ENCODE measurements at regions not wholly inside any gene's neighbourhood (a gene's known extent, or its start where the extent isn't known, plus 50 kb on each side); places are given as distances from the start of the nearest gene placed in this dataset.
"Not testable (repeated sequence)": the region's sequence is repeated elsewhere in the genome, so short reads cannot be mapped to it uniquely, and the experiment has no call there.

GRCh38 chr3:40756500-40756899, 231.7 kb downstream of the ZNF621 start:
- H3K4me1 ChIP-seq (ENCODE audit: control insufficient read depth in 1 of 2, insufficient read depth in 2 of 2, low read length in 2 of 2): no peaks in the 10 kb centered on the region
- H3K9ac ChIP-seq (ENCODE audit: low read depth in 1 of 2, low read length in 2 of 2): no peak overlapping the region
- H3K27ac ChIP-seq (ENCODE audit: low read depth, low read length): no peak overlapping the region
- no peaks in the 10 kb centered on the region for H3K36me3 ChIP-seq (ENCODE audit: control insufficient read depth in 1 of 2, insufficient read depth in 2 of 2, low read length in 2 of 2)
- no peaks in the 10 kb centered on the region for H3K9me3 ChIP-seq (ENCODE audit: control insufficient read depth in 1 of 2, low read length in 2 of 2)
- no peak overlapping the region for H3K4me3 ChIP-seq (ENCODE audit: low read depth in 1 of 2, low read length in 2 of 2)
- no peaks in the 10 kb centered on the region for H3K27me3 ChIP-seq (ENCODE audit: control insufficient read depth in 1 of 2, insufficient read depth in 2 of 2, low read length in 2 of 2)

- not testable (repeated sequence) for H3K9me3 ChIP-seq (ENCODE audit: control insufficient read depth in 1 of 2, low read length in 2 of 2); H3K4me3 ChIP-seq (ENCODE audit: low read depth in 1 of 2, low read length in 2 of 2); H3K4me1 ChIP-seq (ENCODE audit: control insufficient read depth in 1 of 2, insufficient read depth in 2 of 2, low read length in 2 of 2); H3K9ac ChIP-seq (ENCODE audit: low read depth in 1 of 2, low read length in 2 of 2); H3K27me3 ChIP-seq (ENCODE audit: control insufficient read depth in 1 of 2, insufficient read depth in 2 of 2, low read length in 2 of 2); H3K36me3 ChIP-seq (ENCODE audit: control insufficient read depth in 1 of 2, insufficient read depth in 2 of 2, low read length in 2 of 2); H3K27ac ChIP-seq (ENCODE audit: low read depth, low read length)
These were observed 238.0 kb downstream of the ZNF621 start for GRCh38 chr3:40762771-40763170.

DNA sequence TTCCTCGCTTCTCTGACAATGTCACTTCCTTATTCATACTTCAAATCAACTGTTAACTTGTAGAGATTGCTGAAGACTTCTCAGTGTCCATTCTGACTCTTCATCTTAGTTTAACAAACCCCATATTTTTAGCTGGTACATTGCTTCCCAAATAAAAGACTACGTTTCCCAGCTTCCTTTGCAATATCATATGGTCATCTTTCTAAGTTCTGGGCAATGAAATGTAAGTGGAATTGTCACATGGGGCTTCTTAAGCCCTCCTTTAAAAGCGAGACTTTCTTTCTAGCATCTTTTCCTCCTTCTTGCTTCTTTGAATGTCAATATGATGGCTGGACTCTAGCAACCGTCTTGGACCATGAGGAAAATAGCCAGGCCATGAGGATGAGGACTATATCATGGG, 239.0 kb downstream of the ZNF621 start:
- Histone ChIP-seq H3K4me1 (ENCODE audit: control insufficient read depth in 1 of 2, insufficient read depth in 2 of 2, low read length in 2 of 2) (no peaks in the 10 kb centered on the region), H3K9me3 (ENCODE audit: control insufficient read depth in 1 of 2, low read length in 2 of 2) (no peaks in the 10 kb centered on the region), H3K4me3 (ENCODE audit: low read depth in 1 of 2, low read length in 2 of 2) (no peak overlapping the region), H3K27ac (ENCODE audit: low read depth, low read length) (no peak overlapping the region), H3K27me3 (ENCODE audit: control insufficient read depth in 1 of 2, insufficient read depth in 2 of 2, low read length in 2 of 2) (no peaks in the 10 kb centered on the region), H3K36me3 (ENCODE audit: control insufficient read depth in 1 of 2, insufficient read depth in 2 of 2, low read length in 2 of 2) (no peaks in the 10 kb centered on the region), H3K9ac (ENCODE audit: low read depth in 1 of 2, low read length in 2 of 2) (no peak overlapping the region)

DNA sequence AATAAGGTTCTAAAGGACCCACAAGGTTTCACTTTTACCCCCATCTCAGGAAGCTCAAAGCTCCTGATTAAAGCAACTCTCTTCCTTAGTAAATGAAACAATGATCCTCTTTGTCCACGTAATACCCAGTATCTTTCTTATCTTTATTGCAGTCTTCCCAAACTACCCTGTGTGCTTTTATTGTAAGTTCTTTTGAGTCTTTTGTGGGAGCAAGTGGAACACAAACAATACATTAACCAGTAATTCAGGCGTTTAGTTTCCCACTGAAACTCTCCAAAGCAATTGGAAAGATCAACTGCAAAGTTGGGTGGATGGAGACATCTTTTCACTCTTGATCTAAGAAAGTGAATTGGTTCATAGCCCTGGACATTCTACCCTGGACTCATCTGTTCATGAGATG, 240.0 kb downstream of the ZNF621 start:
- Histone ChIP-seq H3K4me3 (ENCODE audit: low read depth in 1 of 2, low read length in 2 of 2) (no peak overlapping the region), H3K9me3 (ENCODE audit: control insufficient read depth in 1 of 2, low read length in 2 of 2) (no peaks in the 10 kb centered on the region), H3K9ac (ENCODE audit: low read depth in 1 of 2, low read length in 2 of 2) (no peak overlapping the region), H3K36me3 (ENCODE audit: control insufficient read depth in 1 of 2, insufficient read depth in 2 of 2, low read length in 2 of 2) (no peaks in the 10 kb centered on the region), H3K27me3 (ENCODE audit: control insufficient read depth in 1 of 2, insufficient read depth in 2 of 2, low read length in 2 of 2) (no peaks in the 10 kb centered on the region), H3K4me1 (ENCODE audit: control insufficient read depth in 1 of 2, insufficient read depth in 2 of 2, low read length in 2 of 2) (no peaks in the 10 kb centered on the region), H3K27ac (ENCODE audit: low read depth, low read length) (no peak overlapping the region)

DNA sequence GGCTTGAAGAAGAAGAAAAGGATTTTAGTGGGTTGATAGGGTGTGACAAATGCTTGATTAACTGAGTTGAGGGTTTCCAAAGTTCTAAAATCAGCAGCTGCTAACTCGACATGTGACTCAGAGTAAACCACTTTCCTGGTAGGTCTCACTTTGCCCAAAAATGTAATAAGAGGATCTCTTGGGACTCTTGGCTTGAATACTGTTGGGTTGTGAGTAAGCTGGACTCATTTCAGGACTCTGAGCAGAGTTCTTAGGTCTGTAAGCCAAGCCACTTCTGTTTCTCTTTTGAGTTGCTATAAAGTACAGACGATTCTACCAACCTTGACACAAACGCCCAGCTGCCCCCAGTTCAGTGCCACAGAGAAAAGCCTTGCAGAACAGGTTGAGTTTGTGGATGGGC, 241.1 kb downstream of the ZNF621 start:
- Histone ChIP-seq H3K36me3 (ENCODE audit: control insufficient read depth in 1 of 2, insufficient read depth in 2 of 2, low read length in 2 of 2) (no peaks in the 10 kb centered on the region), H3K9ac (ENCODE audit: low read depth in 1 of 2, low read length in 2 of 2) (no peak overlapping the region), H3K4me1 (ENCODE audit: control insufficient read depth in 1 of 2, insufficient read depth in 2 of 2, low read length in 2 of 2) (no peaks in the 10 kb centered on the region), H3K4me3 (ENCODE audit: low read depth in 1 of 2, low read length in 2 of 2) (no peak overlapping the region), H3K27ac (ENCODE audit: low read depth, low read length) (no peak overlapping the region), H3K27me3 (ENCODE audit: control insufficient read depth in 1 of 2, insufficient read depth in 2 of 2, low read length in 2 of 2) (no peaks in the 10 kb centered on the region), H3K9me3 (ENCODE audit: control insufficient read depth in 1 of 2, low read length in 2 of 2) (no peaks in the 10 kb centered on the region)

GRCh38 chr3:40766396-40766795, 241.6 kb downstream of the ZNF621 start:
- H3K9ac ChIP-seq (ENCODE audit: low read depth in 1 of 2, low read length in 2 of 2): no peak overlapping the region
- no peak overlapping the region for H3K4me3 ChIP-seq (ENCODE audit: low read depth in 1 of 2, low read length in 2 of 2)
- no peaks in the 10 kb centered on the region for H3K36me3 ChIP-seq (ENCODE audit: control insufficient read depth in 1 of 2, insufficient read depth in 2 of 2, low read length in 2 of 2)
- no peaks in the 10 kb centered on the region for H3K27me3 ChIP-seq (ENCODE audit: control insufficient read depth in 1 of 2, insufficient read depth in 2 of 2, low read length in 2 of 2)
- H3K9me3 ChIP-seq (ENCODE audit: control insufficient read depth in 1 of 2, low read length in 2 of 2): no peaks in the 10 kb centered on the region
- H3K4me1 ChIP-seq (ENCODE audit: control insufficient read depth in 1 of 2, insufficient read depth in 2 of 2, low read length in 2 of 2): no peaks in the 10 kb centered on the region
- H3K27ac ChIP-seq (ENCODE audit: low read depth, low read length): no peak overlapping the region

DNA sequence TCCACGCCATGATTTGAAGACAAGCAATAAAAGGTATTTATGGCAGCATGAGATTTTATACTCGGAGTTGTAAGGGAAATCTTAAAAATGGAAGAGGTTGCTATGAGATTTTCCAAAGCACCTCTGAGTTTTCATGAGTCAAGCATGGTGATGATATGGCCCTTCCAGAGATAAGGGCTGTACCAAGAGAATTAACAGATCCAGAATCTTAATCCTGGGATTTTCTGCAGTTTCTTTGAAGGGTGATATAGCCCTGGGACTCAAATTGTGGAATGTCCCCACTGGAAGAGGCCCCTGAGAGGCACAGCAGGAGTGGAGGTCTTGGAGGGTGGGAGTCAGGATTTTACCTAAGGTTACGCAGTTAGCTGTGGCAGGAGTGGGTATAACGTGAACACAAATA, 243.3 kb downstream of the ZNF621 start:
- H3K9ac ChIP-seq (ENCODE audit: low read depth in 1 of 2, low read length in 2 of 2): no peak overlapping the region
- no peaks in the 10 kb centered on the region for H3K4me1 ChIP-seq (ENCODE audit: control insufficient read depth in 1 of 2, insufficient read depth in 2 of 2, low read length in 2 of 2)
- no peak overlapping the region for H3K4me3 ChIP-seq (ENCODE audit: low read depth in 1 of 2, low read length in 2 of 2)
- H3K9me3 ChIP-seq (ENCODE audit: control insufficient read depth in 1 of 2, low read length in 2 of 2): no peaks in the 10 kb centered on the region
- no peak overlapping the region for H3K27ac ChIP-seq (ENCODE audit: low read depth, low read length)
- H3K27me3 ChIP-seq (ENCODE audit: control insufficient read depth in 1 of 2, insufficient read depth in 2 of 2, low read length in 2 of 2): no peaks in the 10 kb centered on the region
- no peaks in the 10 kb centered on the region for H3K36me3 ChIP-seq (ENCODE audit: control insufficient read depth in 1 of 2, insufficient read depth in 2 of 2, low read length in 2 of 2)

DNA sequence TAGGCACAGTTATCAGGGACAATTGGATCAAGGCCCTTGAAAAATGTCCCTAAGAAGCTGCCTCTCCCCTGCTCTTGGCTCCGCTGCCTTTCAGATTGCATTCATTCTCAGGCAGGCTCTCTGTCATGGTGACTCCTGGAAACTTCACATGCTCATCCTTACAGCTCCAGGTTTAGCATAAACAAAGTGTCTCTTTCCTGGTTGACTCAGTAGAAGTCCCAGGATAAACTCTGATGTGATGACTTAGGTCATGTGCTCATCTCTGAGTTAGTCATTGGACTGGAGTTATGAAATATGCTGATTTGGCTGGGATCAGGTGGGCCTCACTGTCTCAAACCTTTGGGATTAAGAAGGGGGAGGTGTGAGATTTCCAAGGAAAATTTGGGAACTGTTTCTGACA, 243.8 kb downstream of the ZNF621 start:
- H3K4me3 ChIP-seq (ENCODE audit: low read depth in 1 of 2, low read length in 2 of 2): no peak overlapping the region
- H3K36me3 ChIP-seq (ENCODE audit: control insufficient read depth in 1 of 2, insufficient read depth in 2 of 2, low read length in 2 of 2): no peaks in the 10 kb centered on the region
- H3K27me3 ChIP-seq (ENCODE audit: control insufficient read depth in 1 of 2, insufficient read depth in 2 of 2, low read length in 2 of 2): no peaks in the 10 kb centered on the region
- H3K9me3 ChIP-seq (ENCODE audit: control insufficient read depth in 1 of 2, low read length in 2 of 2): no peaks in the 10 kb centered on the region
- no peak overlapping the region for H3K9ac ChIP-seq (ENCODE audit: low read depth in 1 of 2, low read length in 2 of 2)
- H3K27ac ChIP-seq (ENCODE audit: low read depth, low read length): no peak overlapping the region
- H3K4me1 ChIP-seq (ENCODE audit: control insufficient read depth in 1 of 2, insufficient read depth in 2 of 2, low read length in 2 of 2): no peaks in the 10 kb centered on the region

DNA sequence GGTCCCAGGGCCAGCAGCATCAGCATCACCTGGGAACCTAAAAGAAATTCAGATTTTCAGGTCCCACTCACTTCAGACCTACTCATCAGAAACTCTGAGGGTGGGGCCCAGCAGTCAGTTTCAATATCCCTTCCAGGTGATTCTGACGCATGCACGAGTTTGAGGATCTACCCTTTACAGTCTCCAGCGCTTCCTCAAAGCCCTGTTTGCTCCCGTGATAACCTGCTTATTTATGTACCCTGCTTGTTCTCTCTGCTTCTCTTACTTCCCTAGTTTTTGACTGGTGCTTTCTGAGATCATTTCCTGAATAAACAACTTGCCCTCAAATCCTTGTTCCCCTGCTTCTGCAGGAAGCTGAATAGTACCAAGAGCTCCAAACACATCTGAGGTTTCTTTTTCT, 245.3 kb downstream of the ZNF621 start:
- H3K36me3 ChIP-seq (ENCODE audit: control insufficient read depth in 1 of 2, insufficient read depth in 2 of 2, low read length in 2 of 2): no peaks in the 10 kb centered on the region
- no peak overlapping the region for H3K27ac ChIP-seq (ENCODE audit: low read depth, low read length)
- no peaks in the 10 kb centered on the region for H3K9me3 ChIP-seq (ENCODE audit: control insufficient read depth in 1 of 2, low read length in 2 of 2)
- no peaks in the 10 kb centered on the region for H3K27me3 ChIP-seq (ENCODE audit: control insufficient read depth in 1 of 2, insufficient read depth in 2 of 2, low read length in 2 of 2)
- H3K9ac ChIP-seq (ENCODE audit: low read depth in 1 of 2, low read length in 2 of 2): no peak overlapping the region
- no peak overlapping the region for H3K4me3 ChIP-seq (ENCODE audit: low read depth in 1 of 2, low read length in 2 of 2)
- no peaks in the 10 kb centered on the region for H3K4me1 ChIP-seq (ENCODE audit: control insufficient read depth in 1 of 2, insufficient read depth in 2 of 2, low read length in 2 of 2)

GRCh38 chr3:40771112-40771511, 246.4 kb downstream of the ZNF621 start:
- Histone ChIP-seq H3K27me3 (ENCODE audit: control insufficient read depth in 1 of 2, insufficient read depth in 2 of 2, low read length in 2 of 2) (no peaks in the 10 kb centered on the region), H3K9me3 (ENCODE audit: control insufficient read depth in 1 of 2, low read length in 2 of 2) (no peaks in the 10 kb centered on the region), H3K4me3 (ENCODE audit: low read depth in 1 of 2, low read length in 2 of 2) (no peak overlapping the region), H3K4me1 (ENCODE audit: control insufficient read depth in 1 of 2, insufficient read depth in 2 of 2, low read length in 2 of 2) (no peaks in the 10 kb centered on the region), H3K36me3 (ENCODE audit: control insufficient read depth in 1 of 2, insufficient read depth in 2 of 2, low read length in 2 of 2) (no peaks in the 10 kb centered on the region), H3K9ac (ENCODE audit: low read depth in 1 of 2, low read length in 2 of 2) (no peak overlapping the region), H3K27ac (ENCODE audit: low read depth, low read length) (no peak overlapping the region)

GRCh38 chr3:40779039-40779438, 254.3 kb downstream of the ZNF621 start:
- H3K9ac ChIP-seq (ENCODE audit: low read depth in 1 of 2, low read length in 2 of 2): no peak overlapping the region
- no peak overlapping the region for H3K4me3 ChIP-seq (ENCODE audit: low read depth in 1 of 2, low read length in 2 of 2)
- no peaks in the 10 kb centered on the region for H3K27me3 ChIP-seq (ENCODE audit: control insufficient read depth in 1 of 2, insufficient read depth in 2 of 2, low read length in 2 of 2)
- no peak overlapping the region for H3K27ac ChIP-seq (ENCODE audit: low read depth, low read length)
- H3K9me3 ChIP-seq (ENCODE audit: control insufficient read depth in 1 of 2, low read length in 2 of 2): no peaks in the 10 kb centered on the region
- H3K36me3 ChIP-seq (ENCODE audit: control insufficient read depth in 1 of 2, insufficient read depth in 2 of 2, low read length in 2 of 2): no peaks in the 10 kb centered on the region
- H3K4me1 ChIP-seq (ENCODE audit: control insufficient read depth in 1 of 2, insufficient read depth in 2 of 2, low read length in 2 of 2): peaks cover 0 to 5% of the 10 kb centered on the region in 2 donors
